ENCODE measurements at regions not wholly inside any gene's neighbourhood (a gene's known extent, or its start where the extent isn't known, plus 50 kb on each side); places are given as distances from the start of the nearest gene placed in this dataset.

GRCh38 chr14:30251017-30251416, 307.9 kb upstream of the G2E3 start:
- no peaks in the 10 kb centered on the region; the same call in 1 of the 2 replicates for H3K27me3 Mint-ChIP-seq (ENCODE audit: low read depth)

More at GRCh38 chr14:30251017-30251416, 307.9 kb upstream of the G2E3 start:
- no peaks in the 10 kb centered on the region for H3K79me2 ChIP-seq (ENCODE audit: insufficient read depth, low read length)
- H2BK5ac ChIP-seq (ENCODE audit: insufficient read length, low read length) = no peak overlapping the region
- H3K27ac ChIP-seq (ENCODE audit: insufficient read length, low read depth, low read length) = no peak overlapping the region
- H3K9ac ChIP-seq (ENCODE audit: extremely low read depth, insufficient read length, low read length) = no peak overlapping the region
- no peak overlapping the region for H3K14ac ChIP-seq (ENCODE audit: insufficient read depth, low read length)
- no peak overlapping the region for H3K4ac ChIP-seq (ENCODE audit: low read depth, low read length)
- TF ChIP-seq CTCF (conservative IDR thresholded peaks at IDR 0.05) = no peak
- no peak overlapping the region for H3K56ac ChIP-seq (ENCODE audit: insufficient read length, low read depth, low read length)
- no peak overlapping the region for H2AK5ac ChIP-seq (ENCODE audit: insufficient read length, low read length)
- H3K27me3 ChIP-seq (ENCODE audit: insufficient read depth, low read length) = no peaks in the 10 kb centered on the region
- no peak overlapping the region for H3T11ph ChIP-seq (ENCODE audit: low read length)
- H3K18ac ChIP-seq (ENCODE audit: insufficient read length, low read depth, low read length) = no peak overlapping the region
- no peaks in the 10 kb centered on the region for H3K23me2 ChIP-seq (ENCODE audit: insufficient read length, low read depth, low read length, poor library complexity, severe bottlenecking)
- Mint-ChIP-seq H3K9me3 (peaks cover under 1 to 7% of the 10 kb centered on the region in 2 experiments; a peak in 3 of 5 replicates), H3K4me3 (no peak overlapping the region), H3K36me3 (ENCODE audit: insufficient read depth in 1 of 3, low read depth in 3 of 3) (peaks cover 0 to 2% (median 0%) of the 10 kb centered on the region in 3 experiments; a peak in 3 of 7 replicates), H3K27ac (no peak overlapping the region), H3K4me1 (peaks cover 12 to 17% of the 10 kb centered on the region in 2 experiments)
- DNase-seq = no peak
- H4K91ac ChIP-seq (ENCODE audit: insufficient read length, low read depth, low read length) = no peak overlapping the region
- H4K5ac ChIP-seq (ENCODE audit: insufficient read length, low read depth, low read length) = no peak overlapping the region
- no peak overlapping the region for H3K23ac ChIP-seq (ENCODE audit: insufficient read length, low read depth, low read length)
- H4K8ac ChIP-seq (replicated peaks; ENCODE audit: insufficient read length, low read depth, low read length) = no peak overlapping the region
- H2BK15ac ChIP-seq (ENCODE audit: low read depth, low read length) = no peak overlapping the region
- H3K9me3 ChIP-seq (ENCODE audit: control insufficient read depth, low read depth, low read length) = no peaks in the 10 kb centered on the region
- no peak overlapping the region for H3K4me2 ChIP-seq (ENCODE audit: insufficient read depth, insufficient read length, low read length)
- H2BK20ac ChIP-seq (ENCODE audit: low read depth, low read length, poor library complexity, severe bottlenecking) = no peak overlapping the region
- no peak overlapping the region for H2BK120ac ChIP-seq (ENCODE audit: low read depth, low read length, poor library complexity, severe bottlenecking)
- no peak overlapping the region for H2AFZ ChIP-seq (ENCODE audit: low read length)
- H4K20me1 ChIP-seq (ENCODE audit: control insufficient read depth, insufficient read depth, insufficient read length) = no peaks in the 10 kb centered on the region
- H3K79me1 ChIP-seq (ENCODE audit: insufficient read depth, low read depth, low read length, poor library complexity, severe bottlenecking) = no peaks in the 10 kb centered on the region
- H3K4me1 ChIP-seq (ENCODE audit: insufficient read depth, low read length) = no peaks in the 10 kb centered on the region; the same call in 1 of the 2 replicates
- H2BK12ac ChIP-seq (ENCODE audit: insufficient read length, low read depth, low read length) = no peak overlapping the region

Measured in H9 (cell line).